KMS-11 (cell line): ENCODE measurements at regions not wholly inside any gene's neighbourhood (a gene's known extent, or its start where the extent isn't known, plus 50 kb on each side); places are given as distances from the start of the nearest gene placed in this dataset.

Source experiments
- H2AFZ ChIP-seq: fragments of 200-600 bp; sonication (generic); 2 replicates; pipeline ENCODE4 v1.6.1; 2016; ENCODE audit warnings: antibody characterized with exemption, mixed run types, low read depth
- H3K27ac ChIP-seq: fragments of 200-600 bp; sonication (generic); 2 replicates; pipeline ENCODE4 v1.6.1; 2016; ENCODE audit warnings: mild to moderate bottlenecking, mixed run types
- H3K27me3 ChIP-seq: fragments of 200-600 bp; sonication (generic); 2 replicates; pipeline ENCODE4 v1.6.1; 2017; ENCODE audit warnings: mild to moderate bottlenecking, low read depth, mixed run types, moderate library complexity; ENCODE audit not compliant: insufficient read depth
- H3K36me3 ChIP-seq: fragments of 200-600 bp; sonication (generic); 2 replicates; pipeline ENCODE4 v1.6.1; 2017; ENCODE audit warnings: mild to moderate bottlenecking, mixed run types; ENCODE audit not compliant: insufficient read depth
- H3K4me1 ChIP-seq: fragments of 200-600 bp; sonication (generic); 2 replicates; pipeline ENCODE4 v1.6.1; 2016; ENCODE audit warnings: mild to moderate bottlenecking, low read depth, mixed run types; ENCODE audit not compliant: poor library complexity, severe bottlenecking
- H3K4me2 ChIP-seq: fragments of 200-600 bp; sonication (generic); 2 replicates; pipeline ENCODE4 v1.7.0; 2016; ENCODE audit warnings: mild to moderate bottlenecking, mixed run types
- H3K4me3 ChIP-seq: fragments of 200-600 bp; sonication (generic); IDR thresholded peaks from 2 replicates; pipeline ENCODE4 v1.6.1; 2017; ENCODE audit warnings: low read depth, low read length, mixed read lengths; ENCODE audit not compliant: insufficient read depth
- H3K79me2 ChIP-seq: fragments of 200-600 bp; sonication (generic); 2 replicates; pipeline ENCODE4 v1.6.1; 2016; ENCODE audit warnings: low read depth, mixed run types; ENCODE audit not compliant: insufficient read depth
- H3K9ac ChIP-seq: fragments of 200-600 bp; sonication (generic); 2 replicates; pipeline ENCODE4 v1.6.1; 2016; ENCODE audit warnings: mild to moderate bottlenecking, mixed run types
- H4K20me1 ChIP-seq: fragments of 200-600 bp; sonication (generic); 2 replicates; pipeline ENCODE4 v1.6.1; 2016; ENCODE audit warnings: mild to moderate bottlenecking, mixed run types; ENCODE audit not compliant: insufficient read depth
- CTCF ChIP-seq: fragments of 200-600 bp; sonication (generic); conservative IDR thresholded peaks from 2 replicates; pipeline ENCODE4 v1.6.1; 2017; ENCODE audit warnings: low read depth, mild to moderate bottlenecking, antibody characterized with exemption, low read length, moderate library complexity, mixed read lengths

GRCh38 chr19:28534766-28535351, 678.1 kb downstream of the UQCRFS1 start:
- no peak overlapping the region for H3K9ac ChIP-seq

GRCh38 chr19:28532765-28533341, 680.1 kb downstream of the UQCRFS1 start:
- Histone ChIP-seq H3K9ac (no peak overlapping the region), H2AFZ (no peak overlapping the region), H3K36me3 (no peaks in the 10 kb centered on the region), H3K4me1 (peaks cover 17% of the 10 kb centered on the region), H3K79me2 (no peaks in the 10 kb centered on the region), H4K20me1 (no peaks in the 10 kb centered on the region), H3K4me3 (no peak overlapping the region), H3K27ac (no peak overlapping the region), H3K27me3 (no peaks in the 10 kb centered on the region), H3K4me2 (no peak overlapping the region)
- no peak for TF ChIP-seq CTCF

More at GRCh38 chr19:28534766-28535351, 678.1 kb downstream of the UQCRFS1 start:
- peaks cover 17% of the 10 kb centered on the region for H3K4me1 ChIP-seq
- H3K27ac ChIP-seq = no peak overlapping the region
- no peaks in the 10 kb centered on the region for H3K27me3 ChIP-seq
- H4K20me1 ChIP-seq = no peaks in the 10 kb centered on the region
- H2AFZ ChIP-seq = peak overlapping the region; percentile 16
- no peak for TF ChIP-seq CTCF
- H3K4me2 ChIP-seq = peak overlapping the region; percentile 41
- H3K4me3 ChIP-seq = no peak overlapping the region
- no peaks in the 10 kb centered on the region for H3K36me3 ChIP-seq
- no peaks in the 10 kb centered on the region for H3K79me2 ChIP-seq

- H2AFZ ChIP-seq = no peak overlapping the region
- no peaks in the 10 kb centered on the region for H4K20me1 ChIP-seq
- H3K79me2 ChIP-seq = no peaks in the 10 kb centered on the region
- no peak overlapping the region for H3K4me2 ChIP-seq
- H3K4me3 ChIP-seq = no peak overlapping the region
- peaks cover 24% of the 10 kb centered on the region for H3K4me1 ChIP-seq
- TF ChIP-seq CTCF = no peak
- H3K36me3 ChIP-seq = no peaks in the 10 kb centered on the region
- no peak overlapping the region for H3K9ac ChIP-seq
- no peak overlapping the region for H3K27ac ChIP-seq
- no peaks in the 10 kb centered on the region for H3K27me3 ChIP-seq
These were observed 681.0 kb downstream of the UQCRFS1 start for GRCh38 chr19:28531979-28532378.

- Histone ChIP-seq H3K9ac (no peak overlapping the region), H3K4me3 (no peak overlapping the region), H3K27ac (no peak overlapping the region), H3K4me1 (peaks cover 22% of the 10 kb centered on the region), H3K79me2 (no peaks in the 10 kb centered on the region), H3K36me3 (no peaks in the 10 kb centered on the region), H3K27me3 (no peaks in the 10 kb centered on the region), H4K20me1 (no peaks in the 10 kb centered on the region), H2AFZ (no peak overlapping the region), H3K4me2 (no peak overlapping the region)
- TF ChIP-seq CTCF = 0 out of 2 replicates have a peak, but pooled peaks have one; percentile 13
These were observed 682.4 kb downstream of the UQCRFS1 start for GRCh38 chr19:28530406-28531035.
